Large intestine (tissue), 3 donors: ENCODE measurements at regions not wholly inside any gene's neighbourhood (a gene's known extent, or its start where the extent isn't known, plus 50 kb on each side); places are given as distances from the start of the nearest gene placed in this dataset.

Experiments
- DNase-seq, 2 donors: peaks; one replicate each; pipeline versions ENCODE4 v3.0.0 to v3.0.0-alpha.2; 2013
- H3K27ac ChIP-seq: one replicate; pipeline ENCODE4 v1.5.1; 2013; ENCODE audit warnings: low read length
- H3K27me3 ChIP-seq: 2 replicates; pipeline ENCODE4 v1.6.1; 2013; ENCODE audit warnings: low read length; ENCODE audit not compliant: control insufficient read depth, insufficient read depth
- H3K36me3 ChIP-seq: 2 replicates; pipeline ENCODE4 v1.6.1; 2013; ENCODE audit warnings: low read length; ENCODE audit not compliant: control insufficient read depth, insufficient read depth
- H3K4me1 ChIP-seq: one replicate; pipeline ENCODE4 v1.6.1; 2013; ENCODE audit warnings: low read length; ENCODE audit not compliant: control insufficient read depth, insufficient read depth
- H3K4me3 ChIP-seq: one replicate; pipeline ENCODE4 v1.5.1; 2013; ENCODE audit warnings: low read length
- H3K9me3 ChIP-seq: one replicate; pipeline ENCODE4 v1.6.1; 2013; ENCODE audit warnings: mild to moderate bottlenecking, low read depth, low read length, moderate library complexity; ENCODE audit not compliant: control insufficient read depth
- WGBS: methylation state at CpG from one replicate; pipeline ENCODE4 v1.1.5; 2013; ENCODE audit warnings: low lambda C conversion rate; ENCODE audit not compliant: insufficient coverage; 5-methylcytosine and 5-hydroxymethylcytosine counted together

DNA sequence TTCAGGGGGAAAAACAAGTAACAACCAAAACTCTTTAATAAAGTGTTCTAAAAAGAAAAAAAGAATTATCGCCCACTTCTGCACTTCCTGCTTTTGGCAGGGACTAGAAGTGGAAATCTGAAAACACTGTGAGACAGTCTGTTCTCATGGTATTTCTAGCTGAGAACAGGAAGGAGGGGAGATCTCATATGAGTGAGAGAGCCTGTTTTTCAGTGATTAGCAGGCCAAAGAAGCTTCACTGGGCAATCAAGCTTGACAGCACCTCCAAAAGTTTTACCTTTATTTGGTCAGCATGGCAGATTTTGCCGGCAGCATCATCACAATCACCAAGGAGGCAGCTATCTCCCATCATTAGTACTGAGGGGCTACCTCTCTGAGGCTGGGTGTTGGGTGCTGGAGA lies 79.5 kb upstream of the ATXN1 start:
- no peak for DNase-seq
- H3K27me3 ChIP-seq: no peaks in the 10 kb centered on the region
- H3K9me3 ChIP-seq: no peaks in the 10 kb centered on the region
- H3K4me1 ChIP-seq: no peaks in the 10 kb centered on the region
- no peak overlapping the region for H3K27ac ChIP-seq
- no peaks in the 10 kb centered on the region for H3K36me3 ChIP-seq
- H3K4me3 ChIP-seq: no peak overlapping the region
- 50% methylated on average over 1 of the region's 2 CpGs for WGBS

- Histone ChIP-seq H3K27me3 (no peaks in the 10 kb centered on the region), H3K27ac (no peak overlapping the region), H3K4me1 (no peaks in the 10 kb centered on the region), H3K9me3 (no peaks in the 10 kb centered on the region), H3K4me3 (no peak overlapping the region), H3K36me3 (no peaks in the 10 kb centered on the region)
- DNase-seq: no peak
- no CpG with 5 or more reads among the region's 3 CpGs for WGBS
These were observed 79.0 kb upstream of the ATXN1 start for GRCh38 chr6:16840291-16840690.

DNA sequence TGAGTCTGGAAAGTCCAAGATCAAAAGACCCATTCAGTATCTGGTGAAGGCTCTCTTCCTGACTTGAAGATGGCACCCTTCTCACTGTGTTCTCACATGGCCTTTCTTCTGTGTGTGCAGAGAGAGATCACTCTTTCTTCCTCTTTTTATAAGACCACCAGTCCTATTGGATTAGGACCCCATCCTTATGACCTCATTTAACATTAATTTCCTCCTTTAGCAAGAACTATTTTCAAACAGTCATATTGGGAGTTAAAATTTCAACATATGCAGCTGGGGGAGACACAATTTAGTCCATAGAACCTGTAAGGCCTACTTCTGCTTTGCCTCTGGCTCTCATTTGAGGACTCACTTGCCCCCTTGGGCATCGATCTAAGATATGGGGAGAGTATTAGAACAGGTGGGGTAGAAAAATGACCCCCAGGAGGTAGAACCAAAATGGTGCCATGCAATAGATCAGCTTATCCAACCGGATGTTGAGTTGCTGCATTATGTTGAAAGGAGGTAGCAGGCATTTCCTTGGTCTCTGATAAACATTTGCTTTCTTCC lies 78.4 kb upstream of the ATXN1 start:
- no peak overlapping the region for H3K27ac ChIP-seq
- 100% methylated on average over 1 of the region's 2 CpGs for WGBS
- no peak overlapping the region for H3K4me3 ChIP-seq
- no peaks in the 10 kb centered on the region for H3K27me3 ChIP-seq
- DNase-seq: no peak
- no peaks in the 10 kb centered on the region for H3K9me3 ChIP-seq
- H3K36me3 ChIP-seq: no peaks in the 10 kb centered on the region
- no peaks in the 10 kb centered on the region for H3K4me1 ChIP-seq

- no peak overlapping the region for H3K4me3 ChIP-seq
- H3K27me3 ChIP-seq: no peaks in the 10 kb centered on the region
- no peak overlapping the region for H3K27ac ChIP-seq
- no peak for DNase-seq
- H3K36me3 ChIP-seq: no peaks in the 10 kb centered on the region
- no peaks in the 10 kb centered on the region for H3K9me3 ChIP-seq
- no peaks in the 10 kb centered on the region for H3K4me1 ChIP-seq
- WGBS: 89% methylated on average over 3 of the region's 6 CpGs
These were observed 76.1 kb upstream of the ATXN1 start for GRCh38 chr6:16837217-16837972.

DNA sequence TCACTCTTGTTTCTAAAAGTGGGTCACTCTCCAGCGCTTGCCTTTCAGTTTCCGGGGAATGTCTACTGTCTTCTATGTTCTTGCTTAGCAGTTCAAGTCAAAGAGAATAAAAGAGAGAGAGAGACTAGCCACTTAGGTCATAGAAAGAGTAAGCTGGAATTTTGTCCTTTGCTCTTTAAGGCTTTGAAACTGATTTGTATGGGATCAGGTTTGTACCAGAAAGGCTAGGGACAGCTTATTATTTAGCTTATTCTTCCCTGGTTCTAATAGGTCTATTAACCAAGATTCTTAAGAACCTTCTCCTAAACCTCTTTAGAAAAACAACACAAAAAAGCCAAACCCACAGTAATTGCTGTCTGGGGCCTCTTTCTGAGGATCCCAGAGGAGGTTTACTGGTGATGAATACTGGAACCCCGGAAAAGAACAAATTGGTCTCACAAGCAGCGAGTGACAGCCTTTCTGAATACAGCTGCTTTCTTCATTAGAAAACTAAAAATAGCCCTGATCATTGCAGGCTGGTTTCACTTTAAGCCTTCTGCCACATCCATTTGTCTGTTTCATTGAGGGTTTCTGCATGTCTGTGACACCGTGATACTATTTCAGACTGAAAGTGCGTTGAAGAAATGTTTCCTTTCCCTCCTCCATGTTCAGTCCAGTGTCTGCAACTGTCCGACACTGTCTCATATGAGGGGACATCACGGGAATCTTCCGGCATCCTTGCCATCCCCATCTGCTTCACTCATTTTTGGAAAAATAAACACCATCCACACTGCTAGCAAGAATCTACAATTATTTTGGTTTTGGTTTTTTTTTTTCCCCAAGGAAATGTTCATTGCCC lies 75.1 kb upstream of the ATXN1 start:
- 83% methylated on average over 3 of the region's 9 CpGs for WGBS
- H3K27ac ChIP-seq: peak overlapping the region; percentile 35
- H3K9me3 ChIP-seq: no peaks in the 10 kb centered on the region
- H3K4me1 ChIP-seq: no peaks in the 10 kb centered on the region
- H3K27me3 ChIP-seq: no peaks in the 10 kb centered on the region
- DNase-seq: no peak
- no peaks in the 10 kb centered on the region for H3K36me3 ChIP-seq
- H3K4me3 ChIP-seq: no peak overlapping the region

DNA sequence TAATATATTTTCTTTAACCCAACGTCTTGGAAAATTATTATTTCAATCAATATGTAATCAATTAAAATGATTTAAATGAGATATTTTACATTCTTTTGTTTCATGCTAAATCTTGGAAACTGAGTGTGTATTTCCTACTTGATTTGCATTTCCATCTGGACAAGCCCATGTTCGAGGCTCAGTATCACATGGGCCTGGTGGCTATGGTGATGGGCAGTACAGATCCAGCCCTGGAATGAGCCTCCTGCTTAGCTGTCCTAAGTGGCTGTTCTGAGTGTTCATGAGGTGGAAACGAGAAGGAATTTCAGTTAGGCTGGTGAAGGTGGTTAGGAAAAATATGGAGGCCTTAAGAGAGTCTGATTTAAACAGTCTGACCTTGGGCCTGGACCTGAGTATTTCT lies 73.0 kb upstream of the ATXN1 start:
- Histone ChIP-seq H3K9me3 (no peaks in the 10 kb centered on the region), H3K27ac (no peak overlapping the region), H3K4me1 (no peaks in the 10 kb centered on the region), H3K4me3 (no peak overlapping the region), H3K36me3 (no peaks in the 10 kb centered on the region), H3K27me3 (no peaks in the 10 kb centered on the region)
- no peak for DNase-seq
- 89% methylated on average over 1 of the region's 3 CpGs for WGBS

GRCh38 chr6:16832721-16833120 lies 71.5 kb upstream of the ATXN1 start:
- no CpG with 5 or more reads among the region's 6 CpGs for WGBS
- Histone ChIP-seq H3K27ac (no peak overlapping the region), H3K27me3 (no peaks in the 10 kb centered on the region), H3K4me3 (no peak overlapping the region), H3K9me3 (no peaks in the 10 kb centered on the region), H3K36me3 (no peaks in the 10 kb centered on the region), H3K4me1 (no peaks in the 10 kb centered on the region)
- no peak for DNase-seq

DNA sequence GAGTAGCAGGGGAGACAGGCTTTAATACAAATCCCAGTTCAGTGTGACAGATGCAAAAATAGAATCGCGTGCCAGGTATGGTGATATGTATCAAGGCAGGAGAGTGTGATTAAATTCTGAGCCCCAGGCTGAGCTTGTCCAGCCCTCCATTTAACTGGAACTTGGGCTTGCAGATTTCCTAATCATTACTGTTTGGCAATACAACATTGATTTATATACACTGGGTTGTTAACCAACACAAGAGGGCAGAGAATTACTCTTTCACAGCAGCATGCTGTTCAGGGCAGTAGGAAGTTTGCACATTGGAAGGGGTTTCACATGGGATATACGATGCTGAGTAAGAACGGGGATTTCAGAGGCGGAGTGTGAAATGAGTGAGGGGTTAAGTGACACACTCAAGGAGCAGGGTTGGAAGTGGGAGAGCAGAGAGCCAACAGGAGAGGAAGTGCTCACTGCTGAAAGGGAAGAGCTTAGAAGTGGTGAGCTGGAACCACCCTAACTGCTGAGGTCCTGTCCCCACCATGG lies 70.8 kb upstream of the ATXN1 start:
- Histone ChIP-seq H3K9me3 (no peaks in the 10 kb centered on the region), H3K27me3 (peaks cover 2% of the 10 kb centered on the region), H3K4me3 (no peak overlapping the region), H3K27ac (no peak overlapping the region), H3K36me3 (no peaks in the 10 kb centered on the region), H3K4me1 (no peaks in the 10 kb centered on the region)
- DNase-seq: no peak
- no CpG with 5 or more reads among the region's 5 CpGs for WGBS

GRCh38 chr6:16831136-16831535 lies 69.9 kb upstream of the ATXN1 start:
- Histone ChIP-seq H3K27me3 (peaks cover 2% of the 10 kb centered on the region), H3K9me3 (no peaks in the 10 kb centered on the region), H3K4me1 (no peaks in the 10 kb centered on the region), H3K36me3 (no peaks in the 10 kb centered on the region), H3K27ac (no peak overlapping the region), H3K4me3 (no peak overlapping the region)
- WGBS: no CpG with 5 or more reads among the region's 8 CpGs
- DNase-seq: no peak

DNA sequence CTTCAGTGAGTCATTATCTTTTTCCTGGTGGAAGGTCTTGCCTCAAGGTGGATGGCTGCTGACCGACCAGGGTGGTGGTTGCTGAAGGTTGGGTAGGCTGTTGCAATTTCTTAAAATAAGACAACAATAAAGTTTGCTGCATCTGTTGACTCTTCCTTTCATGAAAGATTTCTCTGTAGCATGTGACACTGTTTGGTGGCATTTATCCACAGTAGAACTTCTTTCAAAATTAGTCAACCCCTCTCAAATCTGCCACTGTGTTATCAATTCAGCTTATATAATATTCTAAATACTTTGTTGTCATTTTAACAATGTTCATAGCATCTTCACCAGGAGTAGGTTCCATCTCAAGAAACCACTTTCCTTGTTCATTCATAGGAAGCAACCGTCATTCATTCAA lies 66.8 kb upstream of the ATXN1 start:
- Histone ChIP-seq H3K36me3 (no peaks in the 10 kb centered on the region), H3K4me3 (no peak overlapping the region), H3K27me3 (peaks cover 2% of the 10 kb centered on the region), H3K4me1 (no peaks in the 10 kb centered on the region), H3K9me3 (no peaks in the 10 kb centered on the region), H3K27ac (no peak overlapping the region)
- no CpG with 5 or more reads among the region's 2 CpGs for WGBS
- no peak for DNase-seq
